ENCODE measurements at regions not wholly inside any gene's neighbourhood (a gene's known extent, or its start where the extent isn't known, plus 50 kb on each side); places are given as distances from the start of the nearest gene placed in this dataset.

DNA sequence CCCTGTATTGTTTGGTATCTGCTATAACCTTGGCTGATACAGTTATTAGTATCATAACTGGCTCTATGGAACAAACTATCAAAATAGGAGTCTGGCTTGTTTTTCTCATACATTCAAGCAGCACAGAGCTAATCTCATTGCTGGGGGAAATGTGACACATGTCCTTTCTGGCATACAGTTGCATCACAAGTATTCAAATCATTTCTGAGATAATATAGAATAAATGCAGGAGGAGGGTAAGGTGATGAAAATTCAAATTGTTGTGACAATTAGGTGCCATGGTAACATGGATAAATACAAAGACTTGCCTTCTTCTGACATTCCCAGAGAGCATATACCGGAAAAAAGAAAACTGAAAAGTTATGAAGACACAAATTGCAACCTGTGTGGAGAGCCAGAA, 2706.8 kb downstream of the ARAP2 start:
- no peak for DNase-seq (ENCODE audit: low spot score)

DNA sequence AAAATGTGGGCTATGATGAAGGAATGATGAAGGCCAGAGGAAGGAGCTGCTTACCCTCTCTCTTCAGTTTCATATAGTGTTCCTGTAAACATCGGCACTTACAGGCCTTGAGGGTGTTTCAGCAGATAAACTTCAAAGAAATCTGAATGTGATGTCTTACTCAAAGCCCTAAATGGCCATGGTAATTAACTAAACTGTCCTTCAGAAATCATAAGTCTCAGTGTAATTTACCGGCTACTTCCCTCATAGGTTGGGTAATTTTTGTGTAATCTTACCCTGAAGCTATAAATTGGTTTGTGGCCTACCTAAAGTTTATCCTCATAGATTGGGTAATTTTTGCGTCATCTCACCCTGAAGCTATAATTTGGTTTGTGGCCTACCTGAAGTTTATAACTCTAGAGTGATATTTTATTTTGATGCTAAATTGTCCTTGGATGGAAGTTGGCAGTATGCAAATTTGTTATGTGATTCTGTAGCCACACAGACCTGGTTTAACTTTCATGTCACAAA, 2700.3 kb downstream of the ARAP2 start:
- no peak for DNase-seq (ENCODE audit: low spot score)

DNA sequence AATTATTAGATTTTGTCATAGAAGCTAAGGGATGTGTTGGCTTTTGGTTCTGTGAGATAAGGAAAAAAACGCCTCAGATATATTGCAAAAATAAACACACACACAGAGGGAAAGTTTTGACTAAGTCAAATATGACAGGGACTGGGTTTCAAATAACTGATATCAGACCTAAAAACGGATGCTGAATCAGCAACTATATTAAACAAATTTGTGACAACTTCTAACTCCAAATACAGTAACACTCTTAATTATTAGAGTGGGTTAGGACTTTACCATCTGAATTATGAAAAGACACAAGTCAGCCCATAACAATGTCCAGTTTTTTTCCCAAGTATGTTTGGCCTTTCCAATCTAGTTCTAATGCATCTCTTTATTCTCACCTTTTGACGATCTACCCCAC, 2693.1 kb downstream of the ARAP2 start:
- DNase-seq (ENCODE audit: low spot score): no peak

GRCh38 chr4:33561259-33561658, 2683.1 kb downstream of the ARAP2 start:
- DNase-seq (ENCODE audit: low spot score): no peak

DNA sequence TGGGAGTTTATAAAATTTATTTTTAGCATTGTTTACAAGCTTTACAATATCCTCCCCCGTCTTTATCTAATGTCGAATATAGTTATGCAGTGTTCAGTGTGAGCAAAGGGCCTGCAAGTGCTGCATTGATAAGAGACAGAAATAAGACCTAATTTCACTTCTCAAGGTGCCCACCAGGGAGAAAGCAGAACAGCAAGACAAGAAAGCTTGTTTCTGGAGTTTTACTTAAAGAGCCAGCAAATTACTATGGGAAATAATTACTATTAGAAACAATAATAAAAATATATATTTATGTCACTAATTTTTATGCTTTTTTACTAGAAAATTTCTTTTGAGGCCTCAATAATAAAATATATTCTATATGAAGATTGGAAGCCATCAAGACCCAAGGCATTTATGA, 2677.7 kb downstream of the ARAP2 start:
- no peak for DNase-seq (ENCODE audit: low spot score)

DNA sequence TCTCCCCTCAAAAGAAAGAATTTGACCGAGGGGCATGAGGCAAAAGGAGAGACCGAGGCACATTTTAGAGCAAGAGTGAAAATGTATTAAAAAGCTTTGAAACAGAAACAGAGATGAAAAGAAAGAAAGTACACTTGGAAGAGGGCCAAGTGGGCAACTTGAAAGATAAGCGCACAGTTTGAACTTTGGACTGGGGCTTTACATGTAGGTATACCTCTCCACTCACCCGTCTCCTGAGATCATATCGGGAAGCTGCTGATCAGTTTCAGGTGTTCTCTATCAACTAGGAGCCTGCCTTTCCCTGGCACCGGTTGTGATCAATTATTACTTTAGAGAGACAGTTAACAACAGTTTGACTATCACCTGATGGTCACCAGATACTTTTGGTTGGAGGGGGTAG, 2666.5 kb downstream of the ARAP2 start:
- peak; percentile 36 for DNase-seq (ENCODE audit: low spot score)

- no peak for DNase-seq (ENCODE audit: low spot score)
These were observed 2664.4 kb downstream of the ARAP2 start for GRCh38 chr4:33579951-33580350.

- DNase-seq (ENCODE audit: low spot score): no peak
These were observed 2651.6 kb downstream of the ARAP2 start for GRCh38 chr4:33592701-33593100.

DNA sequence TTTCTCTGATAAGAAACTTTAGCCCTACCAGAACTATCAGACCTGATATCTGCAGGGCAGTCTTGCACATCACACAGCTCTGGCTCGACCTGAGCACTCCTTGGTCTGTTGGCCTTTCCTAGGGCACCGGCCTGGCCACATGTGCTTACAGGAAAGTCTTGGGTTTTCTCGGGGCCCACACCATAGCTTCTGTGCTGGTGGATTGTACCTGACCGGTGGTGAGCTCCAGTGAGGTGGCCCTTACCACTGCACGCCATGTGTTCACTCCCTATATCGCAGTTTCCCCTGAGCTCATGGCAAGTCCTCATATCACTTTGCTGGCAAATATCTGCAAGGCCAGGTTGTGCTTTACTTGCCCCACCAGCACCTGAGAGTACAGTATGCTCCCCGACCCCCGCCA, 2637.4 kb downstream of the ARAP2 start:
- no peak for DNase-seq (ENCODE audit: low spot score)

DNA sequence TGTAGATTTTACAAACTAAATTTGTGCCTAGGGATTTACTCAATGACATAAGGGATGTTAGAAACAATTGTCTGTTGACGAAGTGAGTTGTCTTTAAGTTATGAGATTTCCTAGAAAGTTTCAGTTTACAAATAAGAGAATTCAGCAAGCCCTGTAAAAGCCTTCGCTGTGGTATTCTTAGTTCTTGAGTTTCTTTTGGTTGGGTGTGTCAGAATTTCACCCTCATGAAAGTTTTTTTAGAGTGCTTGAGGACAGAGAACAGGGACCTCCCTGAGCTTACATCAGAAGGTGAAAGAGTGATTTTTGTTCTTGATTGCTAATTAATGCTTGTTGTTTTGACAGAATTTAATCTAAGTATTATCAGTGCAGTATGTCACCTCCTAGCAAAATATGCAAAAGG, 2628.2 kb downstream of the ARAP2 start:
- no peak for DNase-seq (ENCODE audit: low spot score)

- peak; percentile 24 for DNase-seq (ENCODE audit: low spot score)
These were observed 2618.6 kb downstream of the ARAP2 start for GRCh38 chr4:33625748-33626147.

GRCh38 chr4:33626221-33626620, 2618.1 kb downstream of the ARAP2 start:
- no peak for DNase-seq (ENCODE audit: low spot score)

GRCh38 chr4:33628296-33628695, 2616.0 kb downstream of the ARAP2 start:
- no peak for DNase-seq (ENCODE audit: low spot score)

DNA sequence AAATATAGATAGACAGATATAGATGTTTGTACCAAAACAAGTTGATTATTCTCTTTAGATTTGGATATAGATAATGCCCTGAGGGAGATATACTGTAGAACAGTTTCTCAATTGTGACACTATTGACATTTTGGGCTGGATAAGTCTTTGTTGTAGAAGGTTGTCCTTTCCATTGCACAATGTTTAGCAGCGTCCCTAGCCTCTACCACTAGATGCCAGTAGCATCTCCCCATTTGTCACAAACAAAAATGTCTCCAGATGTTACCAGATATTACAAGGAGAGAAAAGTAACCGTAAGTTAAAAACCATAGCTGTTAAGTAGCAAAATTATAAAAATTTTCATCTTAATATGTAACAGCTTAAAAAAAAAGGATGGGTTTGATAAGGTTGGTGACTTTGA, 2595.3 kb downstream of the ARAP2 start:
- DNase-seq (ENCODE audit: low spot score): peak; percentile 26

DNA sequence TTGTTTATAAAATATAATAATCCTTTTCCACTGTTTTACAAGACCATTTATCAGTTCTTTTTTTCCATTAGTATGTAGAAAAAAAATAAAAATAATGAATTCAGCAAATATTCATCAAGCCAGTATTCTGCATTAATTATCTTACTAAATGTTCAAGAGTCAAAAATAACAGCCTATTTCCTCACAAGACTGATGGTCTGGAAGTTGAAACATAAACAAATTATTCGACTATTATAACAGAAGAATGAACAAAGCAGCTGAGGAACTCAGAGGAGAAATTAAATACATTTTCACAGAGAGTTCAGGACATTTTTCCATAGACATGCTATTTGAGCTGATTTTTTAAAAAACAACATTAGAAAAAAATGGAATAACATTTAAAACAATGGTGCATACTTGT, 2594.8 kb downstream of the ARAP2 start:
- DNase-seq (ENCODE audit: low spot score): no peak

GRCh38 chr4:33650036-33650435, 2594.3 kb downstream of the ARAP2 start:
- DNase-seq (ENCODE audit: low spot score): no peak

DNA sequence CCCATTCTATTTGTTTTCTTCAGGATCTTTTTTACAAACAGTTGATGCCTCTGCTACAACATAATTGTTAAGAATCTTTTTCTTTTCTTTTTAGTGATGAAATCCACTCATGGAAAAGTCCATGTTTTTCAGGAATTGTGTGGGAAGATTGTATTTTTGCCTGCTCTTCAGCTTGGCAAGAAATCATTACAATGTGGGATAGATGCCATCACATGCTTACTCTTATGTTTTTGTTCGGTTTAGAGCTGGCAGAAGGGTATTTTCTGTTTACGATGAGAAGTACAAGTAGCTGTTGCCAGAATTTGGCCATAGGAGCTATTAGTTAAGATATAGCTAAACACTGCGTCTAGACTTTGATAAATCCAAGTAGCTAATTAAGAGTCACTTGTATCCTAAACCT, 2585.3 kb downstream of the ARAP2 start:
- DNase-seq (ENCODE audit: low spot score): no peak

DNA sequence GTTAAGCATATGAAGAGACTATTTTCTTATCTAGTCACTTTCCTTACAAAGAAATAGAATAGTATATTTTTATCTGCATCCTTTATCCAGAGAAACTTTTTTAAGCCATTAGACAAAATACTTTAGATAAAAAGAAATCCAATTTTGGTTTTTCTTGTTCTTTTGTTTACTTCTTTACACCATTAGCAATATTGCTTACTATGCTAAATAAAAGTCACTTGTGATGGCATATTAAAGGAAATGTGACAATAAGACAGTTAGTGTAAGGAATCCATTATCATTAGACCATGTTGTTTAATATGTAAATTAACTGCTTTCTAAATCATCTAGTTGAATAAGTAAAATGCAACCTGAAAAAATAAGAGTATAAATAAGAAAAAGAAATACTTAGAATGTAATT, 2582.7 kb downstream of the ARAP2 start:
- DNase-seq (ENCODE audit: low spot score): no peak

GRCh38 chr4:33685939-33686338, 2558.4 kb downstream of the ARAP2 start:
- no peak for DNase-seq (ENCODE audit: low spot score)

DNA sequence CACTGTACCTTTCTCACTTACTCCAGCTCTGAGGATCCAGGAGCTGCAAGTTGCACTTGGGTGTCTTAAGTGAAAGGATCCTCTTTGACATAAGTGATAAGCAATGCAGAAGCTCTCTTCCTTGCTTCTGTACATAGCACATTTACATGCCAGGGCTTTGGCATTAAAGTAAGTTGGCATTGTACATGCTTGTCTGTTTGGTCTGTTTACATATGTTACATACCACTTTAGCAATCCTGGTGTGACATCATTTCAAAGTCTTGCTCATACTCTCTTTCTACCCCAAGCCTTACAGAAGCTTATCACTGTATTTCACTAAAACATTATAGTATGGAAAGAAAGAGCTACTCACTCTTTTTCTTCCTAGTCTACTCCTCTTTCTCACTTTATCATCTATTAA, 2548.3 kb downstream of the ARAP2 start:
- no peak for DNase-seq (ENCODE audit: low spot score)

DNA sequence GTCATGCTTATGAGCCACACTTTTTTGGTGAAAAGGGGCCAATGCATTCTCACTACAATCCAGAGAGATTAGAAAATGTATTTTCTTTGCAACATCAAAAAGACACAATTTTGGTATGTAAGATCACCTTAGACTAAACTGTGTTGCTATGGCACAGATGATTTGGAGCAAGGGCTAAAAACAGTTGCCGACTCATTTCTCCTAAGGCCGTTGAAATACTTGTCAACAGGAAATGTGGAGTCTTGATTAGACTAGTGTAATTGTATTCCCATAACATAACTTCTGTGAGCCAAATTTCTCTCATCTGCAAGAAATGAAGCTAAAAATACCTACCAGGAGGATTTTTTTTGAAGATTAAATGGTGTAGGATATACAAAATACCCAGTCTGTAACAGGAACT, 2547.7 kb downstream of the ARAP2 start:
- no peak for DNase-seq (ENCODE audit: low spot score)

DNA sequence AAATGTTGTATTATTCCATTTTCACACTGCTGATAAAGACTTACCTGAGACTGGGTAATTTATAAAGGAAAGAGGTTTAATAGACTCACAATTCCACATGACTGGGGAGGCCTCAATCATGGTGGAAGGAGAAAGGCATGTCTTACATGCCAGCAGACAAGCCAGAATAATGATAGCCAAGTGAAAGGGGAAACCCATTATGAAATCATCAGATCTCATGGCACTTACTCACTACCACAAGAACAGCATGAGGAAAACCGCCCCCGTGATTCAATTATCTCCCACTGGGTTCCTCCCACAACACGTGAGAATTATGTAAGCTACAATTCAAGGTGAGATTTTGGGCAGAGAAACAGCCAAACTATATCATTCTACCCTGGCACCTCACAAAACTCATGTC, 2535.1 kb downstream of the ARAP2 start:
- no peak for DNase-seq (ENCODE audit: low spot score)

DNA sequence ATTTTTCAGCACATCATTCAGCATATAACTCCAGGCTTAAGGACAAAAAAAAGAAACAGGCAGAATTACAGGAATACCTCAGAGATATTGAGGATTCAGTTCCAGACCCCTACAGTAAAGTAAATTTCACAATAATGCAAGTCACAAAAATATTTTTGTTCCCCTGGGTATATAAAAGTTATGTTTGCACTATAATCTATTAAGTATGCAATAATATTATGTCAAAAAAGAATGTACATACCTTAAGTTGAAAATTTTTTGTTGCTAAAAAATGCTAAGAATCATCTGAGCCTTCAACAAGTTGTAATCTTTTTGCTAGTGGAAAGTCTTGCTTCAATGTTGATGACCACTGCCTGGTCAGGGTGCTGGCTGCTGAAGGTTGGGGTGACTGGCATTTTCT, 2532.5 kb downstream of the ARAP2 start:
- no peak for DNase-seq (ENCODE audit: low spot score)

- DNase-seq (ENCODE audit: low spot score): no peak
These were observed 2529.3 kb downstream of the ARAP2 start for GRCh38 chr4:33714971-33715370.
